HT1080 (cell line): ENCODE measurements at regions not wholly inside any gene's neighbourhood (a gene's known extent, or its start where the extent isn't known, plus 50 kb on each side); places are given as distances from the start of the nearest gene placed in this dataset.

Experiments
- DNase-seq: peaks from one replicate; pipeline ENCODE4 v3.0.0-alpha.2; 2015; ENCODE audit warnings: low read depth

DNA sequence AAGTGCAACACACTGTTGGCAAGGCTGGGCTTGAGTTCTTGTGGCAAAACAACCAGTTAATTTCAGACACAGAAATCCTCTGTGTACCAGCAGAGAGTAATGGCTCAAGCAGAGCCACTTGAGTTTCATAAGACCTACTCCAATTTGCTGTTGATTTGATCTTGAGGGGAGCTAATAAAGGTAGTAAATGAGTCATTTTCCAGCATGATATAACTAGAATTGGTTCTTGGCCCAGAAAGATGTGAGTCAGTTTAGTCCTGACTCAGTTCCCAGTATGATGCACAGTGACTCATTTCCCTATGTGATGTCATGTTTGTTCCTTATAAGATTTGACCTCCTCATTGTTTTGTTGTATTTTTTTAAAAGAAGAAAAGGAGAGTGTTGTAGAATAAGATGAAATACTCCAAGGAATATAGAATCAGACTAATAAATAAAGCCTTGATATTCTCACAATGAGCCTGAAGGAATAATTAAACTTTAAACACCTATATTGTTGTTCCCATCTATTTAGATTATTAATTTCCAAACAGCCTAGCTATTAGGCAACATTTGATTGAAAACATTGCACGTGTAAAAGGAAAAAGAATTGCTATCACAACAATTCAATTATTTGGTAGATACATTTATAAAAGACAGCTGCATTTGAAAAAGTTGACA, 186.2 kb downstream of the REEP3 start:
- peak; percentile 99 for DNase-seq

GRCh38 chr10:63708421-63708820, 187.2 kb downstream of the REEP3 start:
- DNase-seq = no peak

- DNase-seq = no peak
Observed at GRCh38 chr10:63710703-63711102, 189.5 kb downstream of the REEP3 start.

DNA sequence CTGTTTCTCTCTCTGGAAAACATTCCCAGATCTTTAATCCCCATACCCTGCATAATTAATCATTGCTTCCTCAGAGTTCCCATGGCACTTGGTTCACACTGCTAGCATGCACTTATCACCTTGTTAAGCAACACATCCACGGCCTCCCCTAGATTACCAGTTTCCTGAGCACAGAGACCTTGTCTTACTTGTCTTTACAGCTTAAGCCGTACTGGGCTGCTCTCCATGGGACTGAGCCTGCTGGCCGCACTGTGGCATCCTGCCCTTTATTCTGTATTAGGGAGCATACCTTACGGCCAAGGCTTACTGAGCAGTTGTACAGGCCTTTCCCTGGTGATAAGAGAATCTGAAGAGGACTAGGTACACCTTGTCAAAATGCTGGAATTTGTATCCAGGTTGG, 190.2 kb downstream of the REEP3 start:
- no peak for DNase-seq

DNA sequence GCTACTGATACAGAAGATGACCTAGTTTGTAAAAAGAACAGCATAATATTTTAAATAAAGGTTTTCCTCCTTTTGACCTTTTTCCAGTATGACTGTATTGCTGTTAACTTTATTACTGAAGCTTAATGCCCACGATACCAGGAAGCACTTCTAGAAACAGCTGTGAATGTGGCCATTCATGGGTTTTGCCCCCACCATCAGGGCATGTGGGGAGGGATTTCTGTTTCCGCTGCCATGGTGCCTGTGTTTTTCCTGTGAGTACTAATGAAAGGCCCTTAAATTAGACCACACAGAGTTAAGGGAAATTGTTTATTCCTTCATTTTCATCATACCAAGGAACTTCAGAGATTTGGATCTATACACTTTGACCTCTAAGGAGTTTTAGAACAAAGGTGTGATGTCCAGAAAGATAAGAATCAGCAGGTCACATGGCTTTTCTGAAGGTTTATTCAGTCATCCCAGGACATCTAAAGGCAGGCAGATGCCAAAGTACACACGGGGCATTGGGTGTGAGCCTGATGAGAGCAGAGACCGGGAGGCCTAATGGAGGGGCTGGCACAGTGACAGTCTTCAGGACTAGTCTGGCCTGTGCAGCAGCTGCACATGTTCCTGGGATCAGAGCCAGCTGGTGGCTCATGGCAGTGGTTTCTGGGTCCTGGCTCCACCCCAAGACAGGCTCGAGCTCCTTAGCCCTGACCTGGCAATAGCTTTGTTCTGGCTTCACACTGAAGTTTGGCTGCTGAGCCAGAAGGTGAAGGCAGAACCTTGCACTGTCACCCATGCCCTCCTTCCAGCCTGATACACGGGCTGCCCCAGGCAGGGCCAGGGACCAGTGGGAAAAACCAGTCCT, 190.9 kb downstream of the REEP3 start:
- peak; percentile 98 for DNase-seq

DNA sequence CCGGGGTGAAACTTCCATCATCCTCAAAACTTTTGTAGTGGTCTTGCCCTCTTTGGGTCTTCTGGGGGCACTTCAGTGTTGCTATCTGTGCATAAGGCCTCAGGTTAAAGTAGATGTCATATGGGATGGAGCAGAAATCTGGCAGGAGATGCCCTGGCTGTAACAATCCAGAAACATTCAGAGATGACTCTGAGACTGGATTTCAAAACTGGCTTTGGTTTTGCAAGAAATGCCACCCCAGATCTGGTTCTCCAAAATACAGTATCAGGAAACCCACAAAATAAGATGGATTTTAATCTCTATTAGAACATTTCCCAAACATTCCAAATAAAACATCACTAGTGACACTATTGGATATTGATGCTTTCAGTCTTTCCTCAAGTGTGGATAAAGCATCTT, 191.5 kb downstream of the REEP3 start:
- DNase-seq = no peak

DNA sequence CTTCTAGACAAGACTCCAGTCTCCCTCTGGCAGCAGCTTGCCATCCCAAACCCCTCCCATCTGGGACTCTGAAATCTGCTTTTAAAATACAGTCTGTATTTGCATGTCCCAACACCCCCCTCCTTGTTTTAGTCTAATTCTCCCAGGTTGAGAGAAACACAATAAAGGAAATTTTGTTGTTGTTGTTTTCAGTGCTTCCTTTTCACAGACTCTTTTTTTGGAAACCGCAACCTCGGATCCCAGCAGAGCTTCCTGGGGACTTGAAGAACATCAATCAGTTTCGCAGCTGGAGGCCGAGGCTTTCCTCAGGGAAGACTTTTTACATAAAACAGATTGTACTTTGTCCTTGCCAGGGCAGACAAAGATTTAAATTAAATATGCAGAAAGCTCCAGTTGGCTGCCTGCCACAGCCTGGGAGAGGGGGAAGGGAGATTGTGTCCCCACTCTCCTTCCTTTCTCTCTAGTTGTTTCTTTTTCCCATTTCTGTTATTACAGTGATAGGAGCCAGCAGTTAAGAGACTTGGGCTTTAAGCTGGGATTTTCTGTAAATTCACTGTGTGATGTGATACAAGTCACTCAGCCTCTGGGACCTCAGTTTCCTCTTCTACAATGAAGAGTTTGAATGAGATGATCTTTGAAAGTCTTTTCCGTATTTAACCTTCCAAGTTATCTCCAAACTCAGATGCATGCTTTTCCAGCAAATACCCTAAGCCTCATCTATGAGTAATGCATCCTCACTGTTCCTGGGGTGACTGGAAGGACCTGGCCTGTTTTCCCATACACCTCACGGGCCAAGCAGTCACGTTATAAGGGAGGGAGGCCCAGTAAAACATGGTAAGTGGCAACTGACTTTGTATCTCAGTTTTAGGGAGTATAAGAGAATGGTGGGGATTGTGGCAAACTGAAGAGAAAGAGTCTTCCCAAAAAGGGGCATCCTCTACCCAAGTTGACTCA, 192.3 kb downstream of the REEP3 start:
- DNase-seq = peak; percentile 26

- DNase-seq = no peak
Observed at GRCh38 chr10:63716016-63716580, 194.9 kb downstream of the REEP3 start.

DNA sequence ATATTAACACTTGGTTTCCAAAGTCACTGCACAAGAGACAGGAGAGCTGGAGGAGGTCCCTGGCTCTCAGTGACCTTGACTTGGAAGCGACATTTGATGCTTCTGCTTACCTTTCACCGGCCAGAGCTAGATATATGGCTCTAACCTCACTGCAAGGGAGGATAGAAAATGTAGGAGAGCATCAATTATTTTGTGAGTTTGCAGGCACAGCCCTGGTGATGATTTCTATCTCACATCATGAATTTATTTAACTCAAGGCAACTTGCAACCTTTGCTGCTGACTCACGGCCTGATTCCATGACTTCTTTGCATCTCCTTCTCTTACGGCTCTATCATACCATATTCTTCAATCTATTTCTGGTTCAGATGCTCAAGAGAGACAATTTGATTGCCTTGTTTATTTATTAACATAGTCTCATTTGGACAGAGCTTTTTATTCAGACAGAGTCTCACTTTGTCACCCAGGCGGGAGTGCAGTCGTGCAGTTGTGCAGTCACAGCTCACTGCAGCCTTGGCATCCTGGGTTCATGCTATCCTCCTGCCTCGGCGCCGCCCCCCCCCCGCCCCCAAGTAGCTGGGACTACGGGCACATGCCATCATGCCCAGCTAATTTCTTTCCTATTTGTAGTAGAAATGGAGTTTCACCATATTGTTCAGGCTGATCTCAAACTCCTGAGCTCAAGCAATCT, 196.0 kb downstream of the REEP3 start:
- no peak for DNase-seq

DNA sequence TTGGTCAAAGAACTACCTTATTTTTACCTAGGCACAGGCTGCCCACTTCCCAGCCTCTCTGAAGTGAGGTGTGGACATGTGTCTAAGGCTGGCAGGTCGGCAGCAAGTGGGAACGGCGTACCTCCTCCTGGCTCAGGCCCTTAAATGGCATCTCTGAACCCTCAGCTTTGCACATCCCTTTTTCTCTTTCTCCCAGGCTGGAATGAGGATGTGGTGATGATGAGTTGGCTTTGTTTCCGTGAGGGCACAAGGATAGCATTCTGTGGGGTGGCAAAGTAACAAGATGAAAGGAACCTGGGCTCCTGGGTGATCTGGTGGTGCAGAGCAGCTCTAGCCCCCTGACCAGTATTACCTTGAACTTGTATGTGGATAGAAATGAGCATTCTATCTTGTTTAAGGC, 196.8 kb downstream of the REEP3 start:
- DNase-seq = peak; percentile 87

- no peak for DNase-seq
Observed at GRCh38 chr10:63718421-63718820, 197.2 kb downstream of the REEP3 start.

DNA sequence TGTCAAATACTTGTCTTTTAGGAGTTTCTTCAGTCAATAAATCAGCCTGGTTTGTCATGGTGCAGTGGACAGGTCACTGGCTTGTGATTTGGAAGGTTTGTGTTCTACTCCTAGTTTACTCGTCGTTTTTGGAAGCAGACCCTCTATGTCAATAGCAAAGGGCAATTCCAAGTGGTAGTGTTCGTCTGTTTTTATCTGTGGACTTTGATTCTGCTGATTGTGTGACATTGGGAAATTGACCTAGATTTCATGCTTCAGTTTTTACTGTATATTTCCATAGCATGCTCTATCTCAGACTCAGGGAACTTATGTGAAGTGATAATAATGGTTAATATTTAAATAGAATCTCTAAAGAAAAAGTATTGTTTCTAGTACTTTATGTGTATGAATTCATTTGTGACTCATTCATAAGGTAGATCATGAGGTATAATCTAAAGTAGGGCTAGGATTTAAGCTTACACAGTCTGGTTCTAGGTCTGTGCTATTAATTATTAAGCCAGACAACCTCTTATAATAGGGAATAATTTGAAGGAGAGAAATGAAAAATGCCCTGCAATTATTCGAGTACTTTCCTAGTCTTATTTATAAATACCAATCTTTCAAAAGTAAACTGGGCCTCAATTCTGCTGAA, 198.1 kb downstream of the REEP3 start:
- DNase-seq = no peak

DNA sequence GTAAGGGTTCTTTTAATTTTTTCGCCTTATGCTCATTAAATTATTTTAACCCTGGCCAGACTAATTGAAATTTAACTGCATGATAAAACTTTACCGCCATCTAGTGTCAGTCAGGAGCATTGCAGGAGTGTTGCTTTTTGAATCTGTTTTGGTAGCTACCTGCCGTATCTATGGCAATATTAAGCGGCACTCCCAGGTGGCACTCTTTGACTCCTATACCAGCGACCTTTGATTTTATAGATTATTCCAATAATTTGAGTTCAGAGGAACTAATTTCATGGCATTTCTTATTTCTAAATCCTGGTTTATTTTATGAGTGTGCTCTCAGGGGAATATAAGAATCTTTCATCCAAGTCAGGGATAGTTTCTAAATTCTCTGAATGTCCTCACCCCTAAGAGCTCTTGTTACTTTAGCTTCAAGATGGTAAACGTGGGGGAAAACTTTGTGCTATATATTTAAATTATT, 198.9 kb downstream of the REEP3 start:
- DNase-seq = peak; percentile 60

- no peak for DNase-seq
Observed at GRCh38 chr10:63720676-63721075, 199.5 kb downstream of the REEP3 start.

DNA sequence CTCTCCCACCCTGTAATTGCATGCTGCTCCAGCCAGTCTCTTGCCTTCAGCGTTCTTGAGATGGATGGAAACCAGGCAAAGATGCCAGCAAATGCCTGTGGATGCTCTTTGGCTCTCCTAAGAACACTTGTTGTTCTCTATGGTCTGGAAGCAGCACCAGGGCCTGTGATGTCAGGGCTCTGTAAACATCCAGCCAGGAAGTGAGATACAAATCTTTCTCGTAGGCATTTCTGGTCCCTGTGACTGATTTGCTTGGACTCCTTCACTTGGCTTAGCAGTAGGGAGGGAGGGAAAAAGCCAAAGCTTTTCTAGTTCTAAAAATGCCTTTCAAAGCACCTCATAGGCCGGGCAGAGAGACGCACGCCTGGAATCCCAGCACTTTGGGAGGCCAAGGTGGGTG, 201.3 kb downstream of the REEP3 start:
- peak; percentile 27 for DNase-seq

- no peak for DNase-seq
Observed at GRCh38 chr10:63723320-63723719, 202.1 kb downstream of the REEP3 start.

GRCh38 chr10:63723741-63724140, 202.5 kb downstream of the REEP3 start:
- no peak for DNase-seq

DNA sequence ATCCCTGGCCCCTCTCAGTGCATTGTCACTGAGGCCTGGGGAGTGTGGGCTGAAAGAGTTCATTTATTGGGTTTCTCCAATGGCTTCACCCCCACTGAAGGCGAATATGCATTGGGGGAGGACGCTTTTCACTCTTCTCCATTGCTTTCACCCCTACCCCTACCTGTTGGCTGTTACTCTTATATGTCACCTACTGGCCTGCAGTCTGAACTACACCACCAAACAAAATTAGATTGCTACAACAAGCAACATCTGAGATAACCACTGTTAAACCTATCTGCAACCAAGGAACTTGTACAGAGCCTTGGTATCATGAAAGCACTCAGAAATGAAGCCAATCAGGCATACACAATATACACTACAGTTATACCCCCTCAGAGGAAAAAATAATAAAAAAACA, 203.7 kb downstream of the REEP3 start:
- no peak for DNase-seq

GRCh38 chr10:63726867-63727266, 205.7 kb downstream of the REEP3 start:
- DNase-seq = no peak

DNA sequence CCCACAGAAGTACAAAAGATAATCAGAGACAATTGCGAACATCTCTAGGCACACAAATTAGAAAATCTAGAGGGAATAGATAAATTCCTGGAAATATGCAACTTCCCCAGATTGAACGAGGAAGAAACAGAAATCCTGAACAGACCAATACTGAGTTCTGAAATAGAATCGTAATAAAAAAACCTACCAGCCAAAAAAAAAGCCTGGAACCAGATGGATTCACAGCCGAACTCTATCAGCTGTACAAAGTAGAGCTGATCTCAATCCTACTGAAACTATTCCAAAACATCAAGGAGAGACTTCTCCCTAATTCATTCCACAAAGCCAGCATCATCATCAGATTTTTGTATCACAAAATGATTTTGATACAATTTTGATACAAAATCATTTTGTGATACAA, 206.4 kb downstream of the REEP3 start:
- DNase-seq = no peak
